Embryonic facial prominence (tissue), 1 donor: ENCODE measurements at regions not wholly inside any gene's neighbourhood (a gene's known extent, or its start where the extent isn't known, plus 50 kb on each side); places are given as distances from the start of the nearest gene placed in this dataset.
"Not testable (repeated sequence)": the region's sequence is repeated elsewhere in the genome, so short reads cannot be mapped to it uniquely, and the experiment has no call there.

Experiments
- DNase-seq: peaks from one replicate; pipeline ENCODE4 v3.0.0-alpha.2; 2016; ENCODE audit errors: extremely low spot score

DNA sequence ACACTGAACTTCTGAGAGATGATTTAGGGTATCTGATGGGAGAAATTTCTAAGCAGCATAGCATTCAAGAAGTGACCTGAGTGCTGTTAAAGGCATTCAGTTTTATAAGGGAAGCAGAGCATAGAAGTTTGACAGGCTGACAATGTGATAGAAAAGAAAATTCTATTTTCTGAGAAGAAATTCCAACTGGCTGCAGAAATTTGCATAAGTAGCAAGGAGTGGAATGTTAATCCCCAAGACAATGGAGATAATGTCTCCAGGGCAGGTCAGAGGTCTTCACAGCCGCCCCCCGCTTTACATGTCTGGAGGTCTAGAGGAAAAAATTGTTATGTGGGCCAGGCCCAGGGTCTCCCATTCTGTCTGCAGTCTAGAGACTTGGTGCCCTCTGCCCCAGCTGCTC is 1361.8 kb upstream of the EYS start:
- DNase-seq: no peak

- DNase-seq: no peak
Measured at GRCh38 chr6:67064323-67064722, 1357.3 kb upstream of the EYS start.

DNA sequence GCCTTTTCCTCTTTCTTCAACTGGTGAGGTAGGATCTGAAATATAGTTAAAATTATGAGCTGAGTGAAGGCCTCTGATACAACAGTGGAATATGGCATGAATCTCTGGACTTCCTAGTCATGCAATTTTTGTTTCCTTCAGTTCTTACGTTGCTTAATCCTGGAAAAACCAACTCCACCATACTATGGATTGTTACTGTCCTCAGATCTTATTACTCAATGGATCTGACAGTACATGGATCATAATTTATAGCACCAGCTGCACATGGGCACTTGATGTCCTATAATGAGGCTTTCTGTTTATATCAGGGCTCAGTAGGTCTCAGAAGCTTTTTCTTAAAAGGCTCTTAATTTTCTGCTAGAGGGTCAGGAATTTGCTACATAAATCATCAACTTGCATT is 1341.0 kb upstream of the EYS start:
- no peak for DNase-seq

DNA sequence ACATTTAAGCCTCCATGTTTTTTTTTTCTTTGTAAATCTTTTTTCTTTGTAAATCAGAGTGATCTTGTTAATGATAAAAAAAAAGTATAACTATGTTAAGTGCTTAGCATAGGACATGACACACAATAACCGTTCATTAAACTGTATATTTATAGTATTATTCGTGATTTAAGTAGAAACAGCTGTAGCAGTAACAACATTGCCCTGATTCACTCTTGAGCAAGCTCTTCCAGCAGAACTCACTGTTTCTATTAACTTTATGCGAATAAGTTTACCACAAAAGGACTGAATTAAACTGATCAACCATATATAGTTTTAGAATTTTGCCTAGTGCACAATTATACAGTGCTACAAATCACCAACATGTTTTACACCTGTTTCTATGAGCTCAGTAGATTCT is 1338.0 kb upstream of the EYS start:
- no peak for DNase-seq

DNA sequence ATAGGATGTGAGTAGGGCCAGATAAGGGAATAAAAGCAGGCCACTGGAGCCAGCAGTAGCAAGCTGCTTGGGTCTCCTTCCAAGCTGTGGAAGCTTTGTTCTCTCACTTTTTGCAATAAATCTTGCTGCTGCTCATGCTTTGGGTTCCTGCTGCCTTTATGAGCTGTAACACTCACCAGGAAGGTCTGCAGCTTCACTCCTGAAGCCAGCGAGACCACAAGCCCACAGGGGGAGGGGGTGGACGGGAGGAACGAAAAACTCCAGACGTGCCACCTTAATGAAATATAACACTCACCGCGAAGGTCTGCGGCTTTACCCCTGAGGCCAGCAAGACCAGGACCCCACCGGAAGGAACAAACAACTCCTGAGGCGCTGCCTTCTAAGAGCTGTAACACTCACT is 1324.4 kb upstream of the EYS start:
- DNase-seq: no peak

DNA sequence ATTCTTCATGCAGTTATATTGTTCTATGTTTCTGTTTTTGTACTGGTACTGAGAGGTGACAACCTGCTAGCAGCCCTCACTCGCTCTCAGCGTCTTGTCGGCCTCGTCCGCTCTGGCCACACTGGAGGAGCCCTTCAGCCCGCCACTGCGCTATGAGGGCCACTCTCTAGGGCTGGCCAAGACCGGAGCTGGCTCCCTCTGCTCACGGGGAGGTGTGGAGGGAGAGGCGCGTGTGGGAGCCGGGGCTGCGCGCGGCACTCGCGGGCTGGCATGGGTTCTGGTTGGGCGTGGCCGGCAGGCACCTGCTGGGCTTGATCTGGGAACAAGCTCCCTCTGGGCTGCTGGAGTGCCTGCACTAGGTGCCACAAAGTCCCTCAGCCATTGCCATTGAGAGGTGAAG is 1323.8 kb upstream of the EYS start:
- no peak for DNase-seq

DNA sequence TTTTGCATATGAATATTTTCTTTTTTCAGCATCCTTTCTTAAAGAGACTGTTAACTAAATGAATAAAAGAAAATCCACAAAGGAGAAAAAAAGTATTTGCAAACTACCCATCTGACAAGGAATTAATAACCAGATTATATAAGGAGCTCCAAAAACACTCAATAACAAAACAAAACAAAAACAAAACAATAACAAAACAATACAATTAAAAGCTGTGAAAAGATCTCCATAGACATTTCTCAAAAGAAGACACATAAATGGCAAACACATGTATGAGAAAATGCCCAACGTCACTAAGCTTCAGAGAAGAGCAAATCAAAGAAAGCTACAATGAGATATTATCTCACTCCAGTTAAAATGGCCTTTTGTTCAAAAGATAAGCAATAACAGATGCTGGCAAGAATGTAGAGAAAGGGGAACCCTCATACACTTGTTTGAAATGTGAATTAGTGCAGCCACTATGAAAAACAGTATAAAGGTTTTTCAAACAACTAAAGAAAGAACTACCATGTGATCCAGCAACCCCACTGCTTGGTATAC is 1310.0 kb upstream of the EYS start:
- no peak for DNase-seq

DNA sequence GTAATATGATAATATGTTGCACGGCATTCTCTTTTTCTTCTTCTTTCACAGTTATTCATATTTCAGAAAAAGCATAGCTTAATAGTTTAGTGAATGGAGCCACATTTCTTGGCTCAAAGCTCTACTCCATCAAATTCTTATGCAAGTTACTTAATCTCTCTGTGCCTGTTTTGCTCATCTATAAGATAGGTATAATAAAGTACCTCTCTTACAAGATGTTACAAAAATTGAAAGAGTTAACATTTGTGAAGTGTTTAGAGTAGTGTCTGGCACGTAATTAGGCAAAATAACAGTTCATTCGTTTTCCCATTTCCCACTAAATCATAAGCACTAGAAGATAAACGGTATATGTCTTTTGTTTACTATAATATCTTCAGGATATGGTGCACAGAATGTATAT is 1304.4 kb upstream of the EYS start:
- DNase-seq: no peak

DNA sequence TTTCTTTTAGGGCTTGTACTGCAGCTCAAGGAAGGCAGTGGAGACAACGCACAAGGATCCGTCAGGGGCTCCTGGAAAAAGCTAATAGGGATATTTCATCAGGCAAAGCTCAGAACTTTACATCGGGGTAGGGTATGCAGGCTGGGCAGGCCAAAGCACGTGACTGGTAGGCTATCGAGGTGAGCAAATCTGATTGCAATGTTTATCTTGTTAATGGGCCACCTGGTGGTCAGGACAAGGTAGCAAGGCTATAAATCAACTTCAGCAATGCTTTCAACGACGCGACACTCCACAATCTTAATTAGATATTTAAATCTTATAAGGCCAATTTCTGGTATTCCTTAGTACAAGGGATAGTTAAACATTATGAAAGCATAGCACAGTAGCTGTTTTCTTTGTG is 1302.8 kb upstream of the EYS start:
- DNase-seq: no peak

- DNase-seq: no peak
Measured at GRCh38 chr6:67003844-67004243, 1296.8 kb upstream of the EYS start.

DNA sequence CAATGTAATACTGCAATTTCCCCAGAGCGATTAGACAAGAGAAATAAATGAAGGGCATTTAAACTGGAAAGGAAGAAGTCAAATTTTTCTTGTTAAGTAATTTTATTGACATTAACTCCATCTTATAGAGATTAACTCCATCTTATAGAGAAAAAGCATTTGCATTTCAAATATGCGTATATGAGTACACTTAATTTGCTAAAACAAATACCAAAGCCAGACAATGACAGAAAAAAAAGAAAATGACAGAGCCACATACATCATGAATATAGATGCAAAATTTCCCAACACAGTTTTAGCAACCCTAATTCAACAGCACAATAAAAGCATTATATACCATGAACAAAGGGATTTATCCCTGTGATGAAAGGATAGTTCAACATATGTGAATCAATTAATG is 1293.1 kb upstream of the EYS start:
- no peak for DNase-seq

DNA sequence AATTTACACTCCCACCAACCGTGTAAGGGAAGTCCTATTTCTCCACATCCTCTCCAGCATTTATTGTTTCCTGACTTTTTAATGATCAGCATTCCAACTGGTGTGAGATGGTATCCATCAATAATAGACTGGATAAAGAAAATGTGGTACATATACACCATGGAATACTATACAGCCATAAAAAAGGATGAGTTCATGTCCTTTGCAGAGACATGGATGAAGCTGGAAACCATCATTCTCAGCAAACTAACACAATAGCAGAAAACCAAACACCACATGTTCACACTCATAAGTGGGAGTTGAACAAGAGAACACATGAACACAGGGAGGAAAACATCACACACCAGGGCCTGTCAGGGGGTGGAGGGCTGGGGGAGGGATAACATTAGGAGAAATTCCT is 1290.6 kb upstream of the EYS start:
- not testable (repeated sequence) for DNase-seq

- no peak for DNase-seq
Measured at GRCh38 chr6:66995669-66996068, 1288.6 kb upstream of the EYS start.

DNA sequence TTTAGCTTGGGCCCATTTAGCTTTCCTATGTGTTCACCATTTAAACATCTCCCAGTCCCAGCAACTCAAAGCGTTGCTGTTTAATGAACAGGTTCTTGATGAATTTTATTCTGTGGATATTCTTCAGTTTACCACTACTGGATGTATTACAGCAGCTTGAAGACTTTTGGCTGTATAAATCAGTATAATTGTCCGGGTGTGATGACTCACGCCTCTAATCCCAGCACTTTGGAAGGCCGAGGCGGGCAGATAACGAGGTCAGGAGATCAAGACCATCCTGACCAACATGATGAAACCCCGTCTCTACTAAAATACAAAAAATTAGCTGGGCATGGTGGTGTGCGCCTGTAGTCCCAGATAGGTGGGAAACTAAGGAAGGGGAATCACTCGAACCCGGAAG is 1286.7 kb upstream of the EYS start:
- DNase-seq: not testable (repeated sequence)

- no peak for DNase-seq
Measured at GRCh38 chr6:66993272-66993671, 1286.2 kb upstream of the EYS start.

DNA sequence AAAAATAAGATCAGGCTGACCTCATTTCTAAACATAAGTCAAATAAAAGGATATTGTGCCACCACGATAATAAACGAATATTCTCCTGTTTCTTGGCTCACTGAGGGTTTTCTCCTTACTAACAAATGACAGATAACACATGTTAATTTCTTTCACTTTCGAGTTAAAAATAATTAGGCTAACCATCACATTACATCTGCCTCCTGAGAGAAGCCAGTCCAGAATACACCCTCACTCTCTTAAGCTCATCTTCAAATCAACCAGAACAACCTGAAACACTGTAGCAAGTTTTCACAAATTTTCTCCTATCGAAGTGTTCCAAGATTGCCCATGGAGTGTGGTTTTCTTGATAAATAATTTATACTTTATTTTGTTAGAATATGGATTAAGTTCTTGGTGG is 1285.6 kb upstream of the EYS start:
- DNase-seq: no peak

DNA sequence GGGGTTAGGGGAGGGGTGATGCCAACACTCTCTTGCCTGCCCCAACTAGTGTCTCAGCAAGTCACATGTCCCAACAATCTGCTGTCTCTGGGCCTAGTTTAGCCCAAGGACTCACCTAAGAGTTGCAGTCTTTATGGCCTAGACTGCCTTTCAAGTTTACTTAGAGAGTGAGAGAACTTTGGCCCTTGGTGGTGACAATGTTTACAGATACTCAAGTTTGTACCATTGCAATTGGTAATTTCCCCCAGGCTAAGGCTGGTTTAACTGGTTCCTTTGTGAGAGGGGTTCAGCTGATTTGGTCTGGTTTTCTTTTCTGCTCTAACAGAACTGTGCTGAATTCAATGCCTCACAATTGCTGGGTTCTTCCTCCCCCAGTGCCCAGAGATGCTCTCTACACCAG is 1279.9 kb upstream of the EYS start:
- no peak for DNase-seq

DNA sequence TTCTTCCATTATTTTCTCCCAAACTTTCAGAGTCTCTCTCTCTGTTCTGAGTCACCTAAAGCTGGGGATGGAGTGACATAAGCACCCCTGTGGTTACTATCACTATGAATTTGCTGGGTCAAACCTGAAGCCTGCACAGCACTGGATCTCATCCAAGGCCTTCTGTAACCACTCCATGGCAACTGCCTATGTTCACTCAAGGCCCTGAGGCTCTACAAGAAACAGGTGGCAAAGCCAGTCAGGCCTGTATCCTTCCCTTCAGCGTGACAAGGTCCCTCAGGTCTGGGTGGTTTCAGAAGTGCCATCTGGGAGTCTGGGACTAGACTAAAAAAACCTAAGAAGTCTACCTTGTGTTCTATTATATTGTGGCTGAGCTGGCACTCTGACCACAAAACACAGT is 1278.8 kb upstream of the EYS start:
- DNase-seq: no peak

DNA sequence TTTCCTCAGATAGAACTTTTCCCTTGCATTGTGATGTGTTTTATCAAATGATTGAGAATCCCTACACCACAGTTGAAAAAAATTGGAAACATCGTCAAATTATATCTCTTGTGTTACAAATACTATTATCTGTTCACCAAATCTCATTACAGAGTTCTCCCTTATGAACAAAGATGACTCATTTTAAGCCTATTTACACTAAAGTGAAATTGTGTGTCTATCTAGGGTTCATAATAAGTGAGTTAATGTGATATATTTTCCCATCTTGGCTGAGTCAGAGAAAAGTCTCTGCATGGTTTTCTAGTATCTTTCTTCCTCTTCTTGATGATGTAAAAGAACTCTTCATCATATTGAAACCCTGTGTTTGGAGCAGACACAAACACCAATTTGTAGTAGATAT is 1263.3 kb upstream of the EYS start:
- no peak for DNase-seq

GRCh38 chr6:66965227-66965626 is 1258.2 kb upstream of the EYS start:
- DNase-seq: no peak

- DNase-seq: no peak
Measured at GRCh38 chr6:66964216-66964615, 1257.2 kb upstream of the EYS start.

GRCh38 chr6:66962082-66962481 is 1255.1 kb upstream of the EYS start:
- no peak for DNase-seq

DNA sequence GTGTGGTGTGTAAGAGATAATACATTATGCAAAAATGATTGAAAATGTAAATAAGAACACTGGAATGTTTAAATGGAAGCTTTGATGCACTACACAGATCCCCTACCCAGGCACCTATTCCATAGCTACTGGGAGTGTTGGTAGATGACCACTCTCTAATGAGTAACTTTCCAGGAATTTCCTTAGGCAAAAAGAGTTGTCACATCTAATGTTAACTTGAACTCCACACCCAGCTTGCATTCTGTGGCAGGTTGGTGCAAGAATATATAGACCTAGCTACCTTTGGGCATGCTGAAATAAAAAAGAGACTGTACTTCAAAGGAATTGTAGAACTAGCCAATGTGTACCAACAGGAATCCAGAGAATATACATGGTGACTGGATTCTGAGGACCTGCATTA is 1254.2 kb upstream of the EYS start:
- no peak for DNase-seq

GRCh38 chr6:66949191-66949661 is 1242.2 kb upstream of the EYS start:
- DNase-seq: no peak

DNA sequence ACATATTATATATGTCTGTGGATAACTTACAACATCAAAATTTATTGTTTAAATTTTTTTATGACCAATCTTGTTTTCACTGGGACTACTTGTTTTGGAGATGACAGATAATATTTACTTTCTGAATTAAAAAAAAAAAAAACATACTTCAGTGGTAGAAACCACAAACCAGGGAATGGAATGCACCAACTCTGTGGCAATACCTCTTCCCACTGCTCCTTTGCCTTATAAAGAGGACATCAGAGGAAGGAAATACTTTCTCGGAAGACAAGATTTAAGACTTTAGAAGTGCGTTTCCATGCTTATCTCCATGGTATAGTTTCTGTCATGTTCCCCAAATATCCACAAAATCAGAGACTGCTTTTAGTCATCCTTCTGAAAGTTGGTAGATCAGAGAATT is 1241.1 kb upstream of the EYS start:
- DNase-seq: no peak
